NCI-H146 (cell line): ENCODE measurements at regions not wholly inside any gene's neighbourhood (a gene's known extent, or its start where the extent isn't known, plus 50 kb on each side); places are given as distances from the start of the nearest gene placed in this dataset.
"Not testable (repeated sequence)": the region's sequence is repeated elsewhere in the genome, so short reads cannot be mapped to it uniquely, and the experiment has no call there.

ENCODE experiments used
- DNase-seq: peaks from one replicate; lab custom pipeline; 2025; lab: John Stamatoyannopoulos, UW

DNA sequence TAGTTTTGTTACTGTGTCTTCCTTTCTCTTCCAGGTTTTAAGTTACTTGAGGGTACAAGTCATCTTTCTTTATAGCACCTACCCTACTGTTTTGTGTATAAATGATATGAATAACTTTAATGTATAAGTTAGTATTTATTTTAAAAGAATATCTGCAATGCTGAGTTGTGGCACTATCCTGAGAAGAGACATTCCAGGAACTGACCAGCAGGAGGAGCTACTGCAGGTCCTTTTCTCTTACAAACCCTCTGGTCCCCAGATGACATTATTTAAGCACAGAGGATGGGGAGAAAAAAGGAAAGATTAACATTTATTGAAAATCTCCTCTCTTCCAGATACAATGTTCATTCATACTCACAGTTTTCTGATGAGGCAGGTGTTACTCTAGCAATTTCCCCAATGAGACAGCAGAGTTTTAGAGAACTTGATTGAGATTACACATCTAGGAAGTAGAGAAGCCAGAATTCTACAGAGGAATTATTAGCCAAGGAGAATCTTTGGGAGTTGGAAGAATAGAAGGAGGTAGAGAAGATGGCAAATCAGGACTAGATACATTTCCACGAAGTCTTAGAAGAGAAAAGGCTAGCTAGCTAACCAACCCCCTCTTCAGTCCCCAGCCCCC is 541.2 kb upstream of the API5 start:
- peak; percentile 5 for DNase-seq

DNA sequence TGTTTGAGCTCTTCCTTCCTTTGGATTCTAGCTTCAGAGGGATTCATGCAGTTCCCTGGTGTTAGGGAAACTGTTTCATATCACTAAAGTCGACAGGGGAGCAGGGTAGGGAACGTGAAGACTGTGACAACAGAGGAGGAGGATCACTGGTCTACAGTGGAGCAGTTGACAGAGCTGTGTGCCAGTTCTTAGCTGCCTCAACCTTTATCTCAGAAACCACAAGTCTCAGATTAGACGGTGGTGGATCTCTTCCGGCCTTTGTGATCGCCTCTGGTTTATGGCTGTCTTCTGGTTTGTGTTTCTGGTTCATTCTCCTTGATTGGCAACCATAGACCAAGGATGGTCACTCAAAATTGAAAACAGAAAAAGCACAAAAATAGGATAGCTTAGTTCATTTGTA is 538.9 kb upstream of the API5 start:
- DNase-seq: no peak

DNA sequence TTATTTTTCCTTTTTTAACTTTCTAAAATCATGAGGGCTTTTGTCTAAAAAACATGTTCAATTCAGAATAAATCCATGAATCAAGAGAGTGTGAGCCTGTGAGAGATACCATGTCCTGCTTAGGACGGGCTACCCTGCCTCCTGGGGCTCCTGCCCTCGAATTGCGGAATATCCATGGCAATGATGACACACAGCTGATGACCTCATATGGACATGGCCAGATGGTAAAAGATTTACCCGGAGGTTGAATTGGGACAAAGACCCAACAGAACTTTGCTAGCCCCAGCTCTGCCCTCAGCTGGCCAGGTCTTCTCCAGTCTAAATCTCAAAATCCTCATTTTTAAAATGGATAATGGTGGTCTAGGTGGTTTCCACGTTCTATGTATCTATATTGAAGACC is 538.1 kb upstream of the API5 start:
- no peak for DNase-seq

DNA sequence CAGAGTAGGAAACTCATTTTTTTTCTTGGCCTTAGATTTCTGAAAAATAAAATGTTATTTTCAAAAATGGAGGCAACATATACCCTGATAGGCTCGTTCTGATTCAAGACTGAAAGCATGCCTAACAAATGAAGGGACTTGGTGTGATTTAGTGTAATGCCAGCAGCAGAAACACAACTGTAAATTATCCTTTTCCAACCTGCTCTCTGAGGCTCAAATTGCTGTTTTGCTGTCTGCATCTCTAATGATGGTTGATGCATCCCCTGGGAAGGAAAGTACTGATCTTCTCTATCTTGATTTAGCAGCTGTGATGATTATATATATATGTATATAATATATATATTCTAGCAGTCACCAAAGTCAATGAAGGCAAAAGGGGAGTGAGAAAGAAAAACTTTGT is 537.2 kb upstream of the API5 start:
- DNase-seq: no peak

DNA sequence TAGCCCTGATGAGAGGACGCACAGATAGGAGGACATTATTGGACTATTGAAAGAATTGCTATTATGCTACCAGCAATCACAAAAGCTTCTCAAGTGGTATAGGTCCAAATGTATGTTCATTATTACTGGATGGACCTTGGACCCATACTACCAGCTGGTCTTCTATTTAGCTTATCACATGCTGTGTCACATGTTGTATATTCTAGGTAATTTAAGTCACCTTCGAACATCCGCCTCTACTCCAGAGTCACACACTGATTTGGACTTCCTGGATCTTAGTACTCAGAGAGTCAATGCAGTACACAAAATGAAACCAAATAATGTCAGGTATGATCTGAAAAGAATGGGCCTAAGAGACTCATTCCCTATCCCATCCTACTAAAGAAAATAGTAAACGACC is 534.0 kb upstream of the API5 start:
- no peak for DNase-seq

DNA sequence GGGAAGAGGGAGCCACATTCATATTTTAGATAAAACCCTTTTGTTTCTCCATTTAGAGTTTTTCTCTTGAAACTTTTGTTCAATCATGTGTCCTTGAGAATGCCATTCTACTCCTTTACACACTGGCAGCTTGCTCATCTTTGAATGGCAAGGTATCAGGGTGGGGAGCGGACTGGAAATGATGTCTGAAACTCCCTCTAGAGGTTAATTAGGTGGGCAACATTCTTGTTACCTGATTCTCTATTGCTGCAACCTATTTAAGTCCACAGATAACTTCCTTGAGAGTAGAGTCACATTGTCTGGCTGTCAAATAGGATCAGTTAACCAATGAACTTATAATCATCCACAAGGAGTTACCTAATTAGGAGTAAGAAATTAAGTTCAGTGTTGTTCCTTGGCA is 533.6 kb upstream of the API5 start:
- no peak for DNase-seq

DNA sequence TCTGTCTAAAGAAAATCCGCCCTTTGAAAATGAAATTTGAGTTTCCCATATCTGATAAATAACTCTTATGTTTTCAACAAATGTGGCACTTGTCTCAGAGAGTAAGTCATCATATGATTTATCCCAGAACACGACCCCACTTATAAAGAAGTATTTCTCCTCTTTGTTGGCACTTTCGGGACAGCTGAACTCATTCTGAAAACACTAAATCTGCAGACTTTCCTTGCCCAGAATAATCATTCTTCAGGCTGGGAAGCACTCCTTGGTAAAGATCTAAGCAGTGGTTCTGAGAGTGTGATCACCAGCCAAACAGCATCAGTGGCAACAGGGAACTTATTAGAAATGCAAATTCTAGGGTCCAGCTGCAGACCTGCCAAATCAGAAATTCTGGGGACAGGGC is 532.2 kb upstream of the API5 start:
- no peak for DNase-seq

DNA sequence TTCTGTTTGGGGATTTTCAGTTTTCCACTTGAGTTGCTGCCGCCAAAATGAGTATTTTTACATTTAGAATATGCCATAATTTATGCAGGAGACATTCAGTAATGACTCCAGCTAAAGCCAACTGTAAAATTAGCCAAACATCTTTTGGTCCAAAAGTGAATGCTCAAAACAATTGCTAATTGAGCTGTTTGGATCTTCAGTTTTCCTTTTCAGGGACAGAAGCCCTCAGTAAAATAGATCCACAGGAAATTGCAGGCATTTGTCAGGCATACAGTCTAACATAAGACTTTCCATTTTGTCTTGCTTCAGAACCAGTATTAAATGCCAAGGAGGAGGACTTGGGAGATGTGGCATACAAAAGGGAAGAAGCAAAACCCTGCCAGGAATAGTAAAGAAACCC is 524.8 kb upstream of the API5 start:
- no peak for DNase-seq

DNA sequence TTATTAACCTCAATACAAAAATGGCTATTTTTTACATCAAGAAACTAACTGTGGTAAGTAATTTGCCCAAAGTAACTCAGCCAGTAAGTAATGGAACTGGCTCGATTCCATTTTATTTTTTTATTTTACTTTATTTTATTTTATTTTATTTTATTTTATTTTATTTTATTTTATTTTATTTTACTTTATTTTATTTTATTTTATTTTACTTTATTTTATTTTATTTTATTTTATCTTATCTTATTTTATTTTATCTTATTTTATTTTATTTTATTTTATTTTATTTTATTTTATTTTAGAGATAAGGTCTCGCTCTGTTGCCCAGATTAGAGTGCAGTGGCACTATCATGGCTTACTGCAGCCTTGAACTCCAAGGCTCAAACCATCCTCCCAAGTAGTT is 516.3 kb upstream of the API5 start:
- DNase-seq: not testable (repeated sequence)

DNA sequence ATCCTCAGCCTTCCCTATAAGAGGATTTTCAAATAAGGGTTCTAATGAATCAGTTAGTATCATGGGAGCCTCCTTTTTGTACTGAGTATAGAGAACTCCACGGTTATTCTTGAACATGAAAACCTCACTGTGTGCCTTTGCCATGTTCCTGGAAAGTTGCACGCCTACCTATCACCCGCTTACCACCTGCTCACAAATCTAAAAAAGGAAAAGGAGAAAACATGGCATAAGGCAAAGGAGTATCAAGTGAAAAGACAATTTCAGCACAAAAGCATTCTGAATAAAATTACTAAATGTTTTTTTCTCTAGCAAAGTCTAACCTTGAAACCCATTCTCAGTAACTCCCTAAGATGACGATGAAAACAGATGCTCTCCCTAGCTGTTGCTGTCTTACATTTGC is 511.8 kb upstream of the API5 start:
- DNase-seq: no peak

DNA sequence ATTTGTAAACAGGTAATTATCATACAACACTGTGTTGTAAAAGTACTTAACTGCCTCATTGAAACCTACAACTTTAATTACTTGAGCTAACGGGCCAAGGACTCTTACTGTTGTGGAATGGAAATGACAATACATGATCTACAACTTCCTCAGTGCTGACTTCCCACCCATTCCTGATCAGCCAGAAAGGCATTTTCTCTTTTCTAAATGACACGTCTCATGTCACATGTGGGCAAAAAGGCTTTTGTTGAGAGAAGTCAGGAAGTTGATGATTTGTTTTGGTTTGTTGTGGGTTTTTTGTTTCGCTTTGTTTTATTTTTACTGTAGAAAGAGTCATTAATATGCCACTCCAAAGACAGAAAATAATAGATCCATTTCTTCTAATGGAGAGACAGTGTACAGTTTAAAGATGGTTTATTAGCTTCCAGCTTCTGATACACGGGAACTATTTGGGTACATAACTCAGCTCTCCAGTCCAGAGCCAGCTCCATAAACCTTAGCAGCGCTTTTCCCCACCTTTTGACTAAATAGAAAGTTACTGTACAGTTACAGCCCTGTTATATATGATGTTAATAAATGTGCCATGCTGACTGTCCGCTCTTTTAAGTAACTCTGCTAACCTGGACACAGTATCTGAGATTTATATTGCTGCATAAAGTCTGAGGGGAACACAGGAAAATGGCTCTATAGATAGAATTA is 509.4 kb upstream of the API5 start:
- DNase-seq: no peak

DNA sequence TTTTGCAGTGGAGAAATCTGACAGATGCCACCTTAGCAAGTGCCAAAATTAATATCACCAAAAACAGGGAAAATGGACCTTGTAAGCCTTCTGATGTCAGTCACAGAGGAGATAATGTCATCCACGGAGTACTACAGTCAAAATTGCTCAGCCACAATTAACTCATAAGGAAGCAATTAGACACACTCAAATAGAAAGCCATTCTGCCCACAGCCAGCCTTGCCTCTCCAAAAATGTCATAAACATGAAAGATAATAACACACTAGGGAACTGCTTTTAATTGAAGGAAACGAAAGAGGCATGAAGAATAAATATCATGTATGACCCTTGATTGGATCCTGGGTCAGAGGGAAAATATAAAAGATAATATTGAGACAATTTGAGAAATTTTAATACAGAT is 505.6 kb upstream of the API5 start:
- no peak for DNase-seq

DNA sequence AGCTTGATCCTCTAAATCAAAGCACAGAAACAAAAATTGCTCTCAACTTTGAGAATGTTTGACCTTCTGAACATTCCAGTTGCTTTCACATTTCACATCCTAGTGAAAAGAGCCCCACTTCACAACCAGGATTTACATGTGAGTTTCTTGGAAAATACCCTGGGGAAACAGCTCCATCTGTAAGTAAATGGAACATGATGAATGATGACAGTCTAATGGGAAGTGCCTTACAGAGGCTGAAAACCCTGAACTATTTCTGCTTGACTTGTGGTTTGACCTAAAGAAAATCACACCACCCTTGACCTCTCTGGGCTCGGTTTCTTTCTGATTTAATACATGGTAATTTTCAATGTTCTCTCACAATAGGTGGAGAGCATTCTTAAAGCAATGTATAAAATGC is 499.4 kb upstream of the API5 start:
- no peak for DNase-seq

DNA sequence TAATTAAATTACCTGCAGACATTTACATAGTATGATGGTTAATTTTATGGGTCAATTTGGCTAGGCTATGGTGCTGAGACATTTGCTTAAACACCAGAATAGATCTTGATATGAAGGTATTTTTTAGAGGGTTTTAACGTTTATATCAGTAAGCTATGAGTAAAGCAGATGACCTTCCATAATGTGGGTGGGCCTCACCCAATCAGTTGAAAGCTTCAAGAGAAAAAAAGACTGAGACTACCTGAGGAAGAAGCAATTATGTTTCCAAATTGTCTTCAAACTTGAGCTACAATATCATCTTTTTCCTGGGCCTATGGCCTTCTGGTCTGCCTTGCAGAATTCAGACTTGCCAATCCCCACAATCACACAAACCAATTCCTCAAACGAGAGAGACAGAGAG is 498.8 kb upstream of the API5 start:
- DNase-seq: no peak

DNA sequence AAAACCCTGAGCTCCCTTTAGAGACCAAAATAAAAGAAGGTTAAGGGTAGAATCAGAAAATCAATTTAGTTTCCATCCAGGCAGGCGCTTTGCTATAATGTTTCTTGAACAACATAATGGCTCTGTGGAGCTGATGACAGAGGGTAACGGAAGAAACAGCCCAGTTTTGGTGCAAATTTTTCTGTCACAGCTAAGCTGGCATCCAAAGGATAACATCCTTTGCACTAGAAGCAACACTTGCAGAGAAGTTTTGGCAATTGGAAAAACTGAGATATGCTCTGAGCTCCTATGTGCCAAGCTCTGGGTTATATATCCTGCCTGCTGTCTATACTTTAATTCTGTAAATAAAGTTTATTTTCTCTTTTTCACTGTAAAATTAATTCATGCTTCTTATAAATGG is 495.3 kb upstream of the API5 start:
- DNase-seq: no peak

DNA sequence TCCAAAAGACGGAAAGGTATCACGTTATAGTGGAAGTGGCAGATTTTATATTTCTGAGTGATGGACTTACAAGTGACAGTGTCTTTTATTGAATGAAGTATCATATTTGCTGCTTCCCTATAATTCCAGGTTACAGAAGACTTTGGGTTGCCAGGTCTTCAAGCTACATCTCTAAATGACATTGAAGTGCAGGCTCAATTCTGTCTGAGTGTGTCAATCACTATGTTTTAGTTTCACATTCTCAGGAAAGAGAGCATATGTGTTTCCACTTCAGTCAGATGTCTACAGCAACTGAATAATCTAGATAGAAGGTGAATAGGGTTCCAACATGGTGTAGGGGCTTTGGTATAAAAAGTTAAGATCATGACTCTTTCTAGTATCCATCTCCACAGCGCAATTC is 492.7 kb upstream of the API5 start:
- DNase-seq: no peak

DNA sequence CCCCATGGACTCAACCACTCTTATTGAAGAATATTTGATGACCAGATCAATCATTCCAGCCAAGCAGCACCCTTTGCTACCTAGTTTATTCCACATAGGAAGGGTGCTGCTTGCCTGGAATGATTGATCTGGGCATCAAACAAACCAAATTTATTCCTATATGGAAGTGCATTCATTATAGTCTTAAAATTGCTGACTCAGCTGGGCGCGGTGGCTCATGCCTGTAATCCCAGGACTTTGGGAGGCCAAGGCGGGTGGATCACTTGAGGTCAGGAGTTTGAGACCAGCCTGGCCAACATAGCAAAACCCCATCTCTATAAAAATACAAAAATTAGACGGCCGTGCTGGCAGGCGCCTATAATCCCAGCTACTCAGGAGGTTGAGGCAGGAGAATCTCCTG is 489.6 kb upstream of the API5 start:
- DNase-seq: not testable (repeated sequence)

DNA sequence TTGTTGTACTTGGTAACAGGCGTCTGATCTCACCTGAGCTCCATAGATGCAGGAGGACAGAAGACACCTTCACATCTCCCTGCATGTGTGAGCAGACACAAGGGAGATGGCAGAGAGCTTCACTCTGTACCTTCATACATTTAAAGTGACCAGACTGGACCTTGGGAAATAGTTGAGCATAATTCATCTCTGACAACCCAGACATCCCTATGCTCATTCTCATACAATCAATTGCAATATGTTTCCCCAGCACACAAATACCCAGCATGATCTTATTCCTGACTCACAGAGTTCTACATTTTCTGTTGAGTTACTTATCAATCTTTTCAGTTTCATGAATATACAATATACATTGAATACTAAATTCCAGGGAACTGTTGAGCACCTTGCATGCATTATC is 488.2 kb upstream of the API5 start:
- no peak for DNase-seq

DNA sequence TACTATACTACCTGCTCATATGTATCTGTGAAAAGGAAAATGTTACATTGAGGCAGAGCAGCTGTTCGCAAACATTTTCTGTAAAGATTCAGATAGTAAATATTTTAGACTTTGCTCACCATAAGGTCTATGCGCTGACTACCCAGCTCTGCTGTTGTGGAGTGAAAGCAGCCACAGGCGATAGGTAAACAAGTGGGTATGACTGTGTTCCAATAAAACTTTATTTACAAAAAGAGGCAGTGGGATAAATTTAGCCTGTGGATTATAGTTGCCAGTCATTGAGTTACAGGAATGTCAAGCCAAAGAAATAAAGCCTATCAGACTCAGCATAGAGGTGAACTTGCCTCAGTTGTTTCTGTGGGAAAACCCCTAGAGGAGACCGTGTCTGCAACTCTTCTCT is 487.7 kb upstream of the API5 start:
- no peak for DNase-seq

DNA sequence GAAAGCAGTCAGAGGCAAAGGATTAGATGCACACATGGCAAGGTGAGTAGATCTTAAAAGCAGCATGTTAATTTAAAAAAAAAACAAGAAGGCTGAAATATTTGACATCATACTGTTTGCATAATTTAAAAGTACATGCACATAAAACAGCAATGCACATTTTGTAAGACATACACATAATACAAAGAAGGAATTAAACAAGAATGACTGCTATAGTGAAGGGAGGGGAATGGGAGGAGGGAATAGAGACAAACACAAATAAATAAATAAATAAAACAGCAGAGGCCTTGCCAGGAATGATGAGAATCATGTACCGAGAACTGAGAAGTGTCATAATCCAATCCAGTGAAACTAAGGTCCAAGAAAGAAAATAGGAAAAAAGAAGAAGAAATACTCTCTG is 486.2 kb upstream of the API5 start:
- DNase-seq: no peak

DNA sequence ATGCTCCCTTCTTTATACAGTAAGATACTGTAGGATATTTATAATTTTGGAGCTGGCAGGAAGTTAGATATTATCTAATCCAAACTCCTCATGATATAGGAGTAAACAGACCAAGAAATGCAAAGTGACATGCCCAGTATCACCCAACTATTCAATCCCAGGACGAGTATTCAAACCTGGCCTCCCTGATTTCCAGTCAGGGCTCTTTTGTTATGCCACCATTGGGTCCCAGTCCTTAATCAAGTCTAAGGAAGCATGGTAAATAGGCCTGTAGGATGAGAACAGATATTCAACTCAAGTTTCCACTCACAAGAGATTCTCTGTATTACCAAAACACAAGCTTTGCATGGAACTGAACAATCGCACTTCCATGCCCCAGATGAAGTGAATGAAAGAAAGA is 484.0 kb upstream of the API5 start:
- no peak for DNase-seq

DNA sequence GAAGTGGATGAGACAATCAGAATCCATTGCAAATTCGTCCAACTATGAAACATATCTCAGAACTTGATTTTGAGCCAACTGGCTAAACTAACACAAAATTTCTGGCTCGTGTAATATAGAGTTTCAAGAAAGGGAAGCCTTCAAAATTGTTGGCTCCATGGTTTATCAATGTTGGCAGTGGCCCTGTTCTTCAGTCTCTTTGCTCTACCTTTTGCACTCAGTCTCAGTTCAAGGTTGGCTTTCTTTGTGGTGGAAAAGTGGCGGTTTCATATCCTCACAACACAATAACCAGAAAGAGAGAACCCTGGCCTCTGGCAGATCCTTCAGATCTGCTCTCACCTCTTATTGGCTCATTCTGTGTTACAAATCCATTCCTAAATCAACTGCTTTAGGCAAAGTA is 473.8 kb upstream of the API5 start:
- DNase-seq: no peak

DNA sequence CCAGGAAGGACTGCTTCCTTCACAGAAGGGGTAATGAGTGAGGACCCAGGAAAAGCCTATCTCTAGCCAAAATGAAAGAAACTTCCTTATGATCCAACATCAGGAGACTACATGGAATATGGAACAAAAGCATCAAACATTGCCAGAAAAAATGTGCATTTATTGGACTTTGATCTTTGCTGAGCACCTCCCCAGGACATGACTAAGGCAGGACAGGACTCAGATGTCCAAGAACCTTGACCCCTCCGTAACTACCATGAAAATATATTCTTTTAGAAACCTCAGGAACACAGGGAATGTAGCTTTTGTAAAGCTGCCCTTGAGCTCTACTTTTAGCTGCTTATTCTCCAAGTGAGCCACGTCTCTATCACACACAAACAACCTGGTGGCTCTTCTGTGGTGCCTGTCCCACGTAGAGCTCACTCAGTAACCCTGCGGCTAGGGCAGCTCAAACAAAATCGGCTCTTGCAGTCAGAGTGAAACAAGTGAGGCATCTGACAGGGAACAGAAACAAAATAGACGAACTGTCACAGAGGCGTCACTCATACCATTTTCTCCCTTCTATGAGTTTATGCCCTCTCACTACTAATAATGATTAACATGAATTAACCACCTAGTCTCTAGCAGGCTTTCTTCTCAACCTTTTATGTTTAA is 471.5 kb upstream of the API5 start:
- no peak for DNase-seq

DNA sequence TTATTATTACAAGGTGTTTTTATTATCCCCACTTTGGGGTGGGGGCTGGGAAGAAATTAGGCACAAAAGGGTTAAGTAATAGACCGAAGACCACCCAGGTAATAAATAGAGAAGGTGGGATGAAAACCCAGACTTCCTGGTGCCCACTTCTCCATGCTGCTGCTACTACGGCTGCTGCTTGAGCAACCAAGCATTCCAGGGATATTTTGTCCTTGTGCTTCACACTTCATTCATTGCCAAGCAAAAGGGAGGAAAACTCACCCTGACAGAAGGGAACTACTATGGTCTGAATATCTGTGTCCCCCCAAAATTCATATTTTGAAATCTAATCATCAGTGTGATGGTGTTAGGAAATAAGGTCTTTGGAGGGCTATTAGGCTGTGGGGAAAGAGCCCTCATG is 470.9 kb upstream of the API5 start:
- DNase-seq: no peak
